ENCODE measurements at regions not wholly inside any gene's neighbourhood (a gene's known extent, or its start where the extent isn't known, plus 50 kb on each side); places are given as distances from the start of the nearest gene placed in this dataset.

DNA sequence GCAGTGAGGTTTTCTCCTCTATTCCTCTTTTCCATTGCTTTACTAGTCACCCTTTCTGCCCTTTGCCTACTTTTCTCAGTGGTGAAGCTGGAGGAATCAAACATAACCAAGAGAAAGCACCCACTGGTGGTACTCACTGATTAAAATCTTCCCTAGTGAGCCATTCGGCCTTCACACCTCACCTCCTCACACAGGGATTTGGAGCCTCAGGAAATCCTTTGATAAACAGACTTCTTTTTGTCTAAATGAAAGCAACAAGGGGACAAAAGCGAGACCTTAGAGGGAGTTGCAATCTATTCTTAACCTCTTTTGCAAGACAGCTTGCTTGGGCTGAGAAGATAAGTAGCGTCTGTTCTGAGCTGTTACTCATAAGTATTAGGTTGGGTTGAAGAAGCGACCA is 572.6 kb downstream of the ZNF674 start:
- Histone ChIP-seq H3K4me3 (replicated peaks in 1 of 3; ENCODE audit: insufficient read depth in 1 of 3, low read depth in 1 of 3, low read length in 3 of 3) (no peak overlapping the region), H3K9me3 (replicated peaks; ENCODE audit: control insufficient read depth, insufficient read depth, low read length) (no peaks in the 10 kb centered on the region), H3K4me1 (ENCODE audit: control insufficient read depth, extremely low read depth, insufficient read depth, low read length) (no peaks in the 10 kb centered on the region), H3K27me3 (ENCODE audit: control insufficient read depth in 2 of 2, insufficient read depth in 2 of 2, low read length in 2 of 2) (no peaks in the 10 kb centered on the region), H3K79me2 (ENCODE audit: control insufficient read depth, insufficient read depth, low read length) (no peaks in the 10 kb centered on the region), H3K9me1 (replicated peaks; ENCODE audit: control insufficient read depth, extremely low read depth, insufficient read depth, low read length) (no peaks in the 10 kb centered on the region), H3K4me2 (ENCODE audit: insufficient read depth, low read length) (no peak overlapping the region), H3K27ac (ENCODE audit: insufficient read depth, low read depth, low read length) (no peak overlapping the region), H3K9ac (replicated peaks; ENCODE audit: extremely low read depth, insufficient read depth, low read length) (no peak overlapping the region), H2AFZ (ENCODE audit: low read depth, low read length) (no peak overlapping the region), H3K36me3 (ENCODE audit: control insufficient read depth in 2 of 2, extremely low read depth in 1 of 2, insufficient read depth in 2 of 2, low read length in 2 of 2) (no peaks in the 10 kb centered on the region), H4K20me1 (replicated peaks; ENCODE audit: control insufficient read depth, extremely low read depth, insufficient read depth, low read length) (no peaks in the 10 kb centered on the region)
- ChIA-PET CTCF (no interaction called here), POLR2A (no interaction called here)
- intact Hi-C loops (cut with micrococcal nuclease) = no loop called here
- BruUV-seq (replicated peaks) = no TSS peak
- TF ChIP-seq EZH2 (IDR thresholded peaks at IDR 0.05; ENCODE audit: borderline replicate concordance, low read depth, low read length, severe bottlenecking) (no peak), MAX (IDR thresholded peaks at IDR 0.05; ENCODE audit: insufficient read depth, insufficient read length) (no peak), FOS (IDR thresholded peaks at IDR 0.05; ENCODE audit: borderline replicate concordance, insufficient read depth, low read length) (no peak), JUN (IDR thresholded peaks at IDR 0.05; ENCODE audit: borderline replicate concordance, insufficient read depth, insufficient read length, low read depth) (no peak), MYC (IDR thresholded peaks at IDR 0.05; ENCODE audit: low read depth, low read length) (no peak), GATA2 (IDR thresholded peaks at IDR 0.05; ENCODE audit: insufficient read depth, insufficient read length, low read depth, low read length) (no peak), POLR2AphosphoS5 (IDR thresholded peaks at IDR 0.05; ENCODE audit: insufficient read depth, low read depth, low read length) (no peak), CTCF (IDR thresholded peaks at IDR 0.05; ENCODE audit: extremely low read depth in 1 of 2, insufficient read depth in 1 of 2, low read depth in 1 of 2, low read length in 2 of 2) (no peak), POLR2A (IDR thresholded peaks at IDR 0.05; ENCODE audit: low read depth, low read length) (no peak)
- FAIRE-seq (no peak), DNase-seq (ENCODE audit: low read depth, low spot score) (no peak)
- dilution Hi-C loops (cut with MboI; ENCODE audit: extremely low pct_ligation_motif_present, low sequenced_read_pairs) = no loop called here
